ENCODE measurements at regions not wholly inside any gene's neighbourhood (a gene's known extent, or its start where the extent isn't known, plus 50 kb on each side); places are given as distances from the start of the nearest gene placed in this dataset.

DNA sequence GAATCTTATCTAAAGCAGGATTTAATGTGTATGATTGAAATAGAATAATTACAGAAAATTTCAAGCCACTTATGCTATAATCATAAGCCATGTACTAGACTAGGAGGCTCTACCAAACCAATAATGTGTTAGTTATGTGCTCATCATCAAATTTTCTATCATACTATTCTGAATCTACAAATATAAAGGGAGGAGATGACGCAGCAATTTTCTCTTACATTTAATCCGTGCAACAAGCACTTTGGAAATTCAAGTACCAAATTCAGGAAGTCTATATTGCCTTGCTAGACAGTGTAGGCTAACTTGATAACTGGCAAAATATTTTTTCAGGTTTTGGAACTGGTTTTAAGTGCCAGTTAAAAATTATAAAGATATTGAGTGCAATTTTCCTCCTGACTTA, 283.5 kb downstream of the C4orf33 start:
- 48 to 60% methylated on average over 2 of the region's 2 CpGs for WGBS, 2 donors
- no peak for DNase-seq
- intact Hi-C loops (cut with DNase I): no loop called here
- H3K27me3 ChIP-seq: no peaks in the 10 kb centered on the region
- TF ChIP-seq, protein P1, sequence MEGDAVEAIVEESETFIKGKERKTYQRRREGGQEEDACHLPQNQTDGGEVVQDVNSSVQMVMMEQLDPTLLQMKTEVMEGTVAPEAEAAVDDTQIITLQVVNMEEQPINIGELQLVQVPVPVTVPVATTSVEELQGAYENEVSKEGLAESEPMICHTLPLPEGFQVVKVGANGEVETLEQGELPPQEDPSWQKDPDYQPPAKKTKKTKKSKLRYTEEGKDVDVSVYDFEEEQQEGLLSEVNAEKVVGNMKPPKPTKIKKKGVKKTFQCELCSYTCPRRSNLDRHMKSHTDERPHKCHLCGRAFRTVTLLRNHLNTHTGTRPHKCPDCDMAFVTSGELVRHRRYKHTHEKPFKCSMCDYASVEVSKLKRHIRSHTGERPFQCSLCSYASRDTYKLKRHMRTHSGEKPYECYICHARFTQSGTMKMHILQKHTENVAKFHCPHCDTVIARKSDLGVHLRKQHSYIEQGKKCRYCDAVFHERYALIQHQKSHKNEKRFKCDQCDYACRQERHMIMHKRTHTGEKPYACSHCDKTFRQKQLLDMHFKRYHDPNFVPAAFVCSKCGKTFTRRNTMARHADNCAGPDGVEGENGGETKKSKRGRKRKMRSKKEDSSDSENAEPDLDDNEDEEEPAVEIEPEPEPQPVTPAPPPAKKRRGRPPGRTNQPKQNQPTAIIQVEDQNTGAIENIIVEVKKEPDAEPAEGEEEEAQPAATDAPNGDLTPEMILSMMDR (IDR thresholded peaks at IDR 0.05): no peak
- H3K4me1 ChIP-seq: no peaks in the 10 kb centered on the region
- no peak overlapping the region for H3K27ac ChIP-seq
- ATAC-seq: no peak
- H3K36me3 ChIP-seq: no peaks in the 10 kb centered on the region
- H3K9me3 ChIP-seq: no peaks in the 10 kb centered on the region
- no peak overlapping the region for H3K4me3 ChIP-seq
- FAIRE-seq: no peak

DNA sequence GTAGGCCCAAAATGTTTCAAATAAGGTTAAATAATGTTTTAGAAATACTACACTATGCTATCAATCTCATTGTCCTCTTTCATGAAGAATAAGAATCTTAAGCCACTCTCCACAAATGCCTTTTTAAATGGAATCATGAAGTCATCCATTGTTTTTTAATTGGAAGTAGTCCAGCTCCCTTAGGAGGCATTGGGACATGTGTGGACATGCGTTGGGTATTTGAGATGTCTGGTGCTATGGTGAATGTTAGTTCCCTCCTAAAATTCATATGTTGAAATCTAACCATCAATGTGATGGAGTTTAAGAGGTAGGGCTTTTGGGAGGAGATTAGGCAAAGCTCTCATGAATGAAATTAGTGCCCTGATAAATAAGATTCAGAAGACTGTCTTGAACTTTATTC, 289.0 kb downstream of the C4orf33 start:
- FAIRE-seq: no peak
- TF ChIP-seq, protein P1 (IDR thresholded peaks at IDR 0.05): no peak
- 62 to 67% methylated on average over 1 of the region's 1 CpG for WGBS, 2 donors
- ATAC-seq: no peak
- intact Hi-C loops (cut with DNase I): no loop called here
- no peak for DNase-seq
- no peaks in the 10 kb centered on the region for H3K27me3 ChIP-seq
- no peak overlapping the region for H3K4me3 ChIP-seq
- no peaks in the 10 kb centered on the region for H3K4me1 ChIP-seq
- no peak overlapping the region for H3K27ac ChIP-seq
- no peaks in the 10 kb centered on the region for H3K9me3 ChIP-seq
- no peaks in the 10 kb centered on the region for H3K36me3 ChIP-seq

DNA sequence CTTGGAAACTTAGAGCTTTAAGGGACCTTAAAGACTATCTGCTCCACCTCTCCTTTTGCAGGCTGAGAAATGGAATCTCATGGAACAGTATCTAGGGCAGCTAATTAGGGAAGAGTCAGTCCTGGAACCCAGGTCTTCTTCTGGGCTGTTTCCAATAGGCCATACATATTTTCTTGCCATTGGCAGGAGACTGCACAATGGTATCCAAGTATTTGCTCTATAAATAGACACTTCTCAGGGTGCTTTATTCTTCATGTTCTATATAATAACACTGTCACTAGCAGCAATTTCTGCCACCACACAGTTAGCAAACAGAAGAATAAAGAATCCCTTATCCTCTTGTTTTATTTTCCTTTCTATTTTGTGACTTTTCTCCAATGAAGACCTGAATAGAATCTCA, 291.7 kb downstream of the C4orf33 start:
- TF ChIP-seq, protein P1 (IDR thresholded peaks at IDR 0.05): no peak
- FAIRE-seq: no peak
- Histone ChIP-seq H3K9me3 (no peaks in the 10 kb centered on the region), H3K27me3 (no peaks in the 10 kb centered on the region), H3K27ac (no peak overlapping the region), H3K4me1 (no peaks in the 10 kb centered on the region), H3K36me3 (no peaks in the 10 kb centered on the region), H3K4me3 (no peak overlapping the region)
- DNase-seq: no peak
- ATAC-seq: no peak
- intact Hi-C loops (cut with DNase I): no loop called here

DNA sequence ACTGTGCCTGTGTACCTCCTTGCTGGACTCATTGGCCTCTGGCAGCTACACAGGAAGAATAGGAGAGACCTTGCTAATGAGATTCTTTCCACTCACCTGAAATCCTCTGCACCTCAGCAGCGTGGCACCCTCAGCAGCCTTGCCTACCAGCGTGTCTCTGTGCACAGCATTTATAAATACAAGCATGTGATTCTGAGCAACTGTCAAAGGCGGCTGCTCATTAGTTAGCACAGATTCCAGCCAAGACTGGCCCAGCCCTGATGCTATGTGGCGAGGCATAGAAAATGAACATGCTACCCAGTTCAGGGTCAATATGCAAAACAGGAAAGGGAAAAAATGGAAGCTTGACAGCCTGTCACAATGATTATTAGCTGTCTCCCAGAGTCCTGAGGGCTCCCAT, 298.0 kb downstream of the C4orf33 start:
- Histone ChIP-seq H3K4me3 (no peak overlapping the region), H3K36me3 (no peaks in the 10 kb centered on the region), H3K4me1 (no peaks in the 10 kb centered on the region), H3K27me3 (no peaks in the 10 kb centered on the region), H3K27ac (no peak overlapping the region), H3K9me3 (no peaks in the 10 kb centered on the region)
- FAIRE-seq (no peak), ATAC-seq (no peak), DNase-seq (no peak)
- intact Hi-C loops (cut with DNase I): no loop called here
- WGBS, 2 donors: 65 to 74% methylated on average over 4 of the region's 4 CpGs
- TF ChIP-seq, protein P1 (IDR thresholded peaks at IDR 0.05): no peak

DNA sequence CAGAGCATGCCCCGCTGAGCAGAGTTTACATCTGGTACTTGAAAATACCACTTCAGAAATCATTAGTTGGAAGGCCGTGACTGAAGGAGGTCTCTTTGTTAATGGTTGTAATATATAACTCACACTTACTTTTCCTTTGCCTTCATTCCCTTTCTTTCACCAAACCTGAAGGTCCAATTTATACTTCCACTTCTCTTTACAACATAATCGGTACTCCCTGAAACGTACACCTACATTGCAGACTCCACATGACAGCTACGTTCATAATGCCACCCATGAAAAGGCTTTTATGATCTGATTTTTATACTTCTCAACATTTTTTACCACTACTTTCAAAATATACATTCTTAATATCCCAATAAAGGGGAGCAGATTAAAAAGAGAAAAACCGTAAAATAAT, 298.7 kb downstream of the C4orf33 start:
- no peaks in the 10 kb centered on the region for H3K36me3 ChIP-seq
- WGBS, 2 donors: 57 to 58% methylated on average over 6 of the region's 6 CpGs
- no peaks in the 10 kb centered on the region for H3K9me3 ChIP-seq
- no peak overlapping the region for H3K27ac ChIP-seq
- no peak for ATAC-seq
- no peak for FAIRE-seq
- TF ChIP-seq, protein P1 (IDR thresholded peaks at IDR 0.05): no peak
- no peak for DNase-seq
- intact Hi-C loops (cut with DNase I): no loop called here
- no peaks in the 10 kb centered on the region for H3K27me3 ChIP-seq
- no peaks in the 10 kb centered on the region for H3K4me1 ChIP-seq
- no peak overlapping the region for H3K4me3 ChIP-seq

Measured in pancreas (tissue), 10 donors.